ENCODE measurements at regions not wholly inside any gene's neighbourhood (a gene's known extent, or its start where the extent isn't known, plus 50 kb on each side); places are given as distances from the start of the nearest gene placed in this dataset.
"Not testable (repeated sequence)": the region's sequence is repeated elsewhere in the genome, so short reads cannot be mapped to it uniquely, and the experiment has no call there.

DNA sequence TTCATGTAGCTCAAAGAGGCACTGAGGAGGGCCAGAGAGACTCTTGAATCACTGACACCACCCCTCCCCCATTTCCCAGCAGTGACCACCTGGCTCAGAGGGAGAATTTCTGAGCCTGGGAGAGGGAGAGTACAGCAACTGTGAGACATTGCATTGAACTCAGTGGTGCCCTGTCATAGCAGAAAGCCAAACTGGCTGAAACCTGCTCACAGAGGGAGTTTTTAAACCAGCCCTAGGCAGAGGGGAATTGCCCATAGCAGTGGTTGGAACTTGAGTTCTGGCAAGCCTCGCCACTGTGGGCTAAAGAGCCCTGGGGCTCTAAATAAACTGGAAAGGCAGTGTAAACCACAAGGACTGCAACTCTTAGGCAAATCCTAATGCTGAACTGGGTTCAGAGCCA is 243.1 kb downstream of the ADCYAP1 start:
- no peak overlapping the region for H3K27ac Mint-ChIP-seq
- H3K4me1 Mint-ChIP-seq (ENCODE audit: low read depth): no peaks in the 10 kb centered on the region
- no peak for DNase-seq (ENCODE audit: low spot score, unreplicated experiment)
- H3K9me3 Mint-ChIP-seq (ENCODE audit: low read depth): peaks cover 38% of the 10 kb centered on the region
- TF ChIP-seq, protein P1, sequence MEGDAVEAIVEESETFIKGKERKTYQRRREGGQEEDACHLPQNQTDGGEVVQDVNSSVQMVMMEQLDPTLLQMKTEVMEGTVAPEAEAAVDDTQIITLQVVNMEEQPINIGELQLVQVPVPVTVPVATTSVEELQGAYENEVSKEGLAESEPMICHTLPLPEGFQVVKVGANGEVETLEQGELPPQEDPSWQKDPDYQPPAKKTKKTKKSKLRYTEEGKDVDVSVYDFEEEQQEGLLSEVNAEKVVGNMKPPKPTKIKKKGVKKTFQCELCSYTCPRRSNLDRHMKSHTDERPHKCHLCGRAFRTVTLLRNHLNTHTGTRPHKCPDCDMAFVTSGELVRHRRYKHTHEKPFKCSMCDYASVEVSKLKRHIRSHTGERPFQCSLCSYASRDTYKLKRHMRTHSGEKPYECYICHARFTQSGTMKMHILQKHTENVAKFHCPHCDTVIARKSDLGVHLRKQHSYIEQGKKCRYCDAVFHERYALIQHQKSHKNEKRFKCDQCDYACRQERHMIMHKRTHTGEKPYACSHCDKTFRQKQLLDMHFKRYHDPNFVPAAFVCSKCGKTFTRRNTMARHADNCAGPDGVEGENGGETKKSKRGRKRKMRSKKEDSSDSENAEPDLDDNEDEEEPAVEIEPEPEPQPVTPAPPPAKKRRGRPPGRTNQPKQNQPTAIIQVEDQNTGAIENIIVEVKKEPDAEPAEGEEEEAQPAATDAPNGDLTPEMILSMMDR (IDR thresholded peaks at IDR 0.05; ENCODE audit: unreplicated experiment): no peak
- H3K27me3 Mint-ChIP-seq: no peaks in the 10 kb centered on the region
- H3K4me3 Mint-ChIP-seq (ENCODE audit: low read depth): no peak overlapping the region
- peaks cover 5% of the 10 kb centered on the region for H3K36me3 Mint-ChIP-seq (ENCODE audit: insufficient read depth)

DNA sequence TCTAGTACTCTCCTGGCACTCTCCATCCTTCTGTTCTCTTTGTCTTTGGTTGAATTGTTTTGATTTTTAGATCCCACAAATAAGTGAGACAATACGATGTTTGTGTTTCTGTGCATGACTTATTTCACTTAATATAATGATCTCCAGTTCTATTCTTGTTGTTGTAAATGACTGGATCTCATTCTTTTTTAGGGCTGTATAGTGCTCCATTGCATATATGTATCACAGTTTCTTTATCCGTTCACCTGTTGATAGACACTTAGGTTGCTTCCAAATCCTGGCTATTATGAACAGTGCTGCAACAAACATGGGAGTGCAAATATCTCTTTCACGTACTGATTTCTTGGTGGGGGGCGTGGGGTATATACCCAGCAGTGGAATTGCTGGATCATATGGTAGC is 245.0 kb downstream of the ADCYAP1 start:
- Mint-ChIP-seq H3K4me1 (ENCODE audit: low read depth) (no peaks in the 10 kb centered on the region), H3K9me3 (ENCODE audit: low read depth) (peaks cover 20% of the 10 kb centered on the region), H3K4me3 (ENCODE audit: low read depth) (no peak overlapping the region), H3K27ac (no peak overlapping the region), H3K36me3 (ENCODE audit: insufficient read depth) (peaks cover 4% of the 10 kb centered on the region), H3K27me3 (no peaks in the 10 kb centered on the region)
- no peak for DNase-seq (ENCODE audit: low spot score, unreplicated experiment)
- TF ChIP-seq, protein P1 (IDR thresholded peaks at IDR 0.05; ENCODE audit: unreplicated experiment): no peak

DNA sequence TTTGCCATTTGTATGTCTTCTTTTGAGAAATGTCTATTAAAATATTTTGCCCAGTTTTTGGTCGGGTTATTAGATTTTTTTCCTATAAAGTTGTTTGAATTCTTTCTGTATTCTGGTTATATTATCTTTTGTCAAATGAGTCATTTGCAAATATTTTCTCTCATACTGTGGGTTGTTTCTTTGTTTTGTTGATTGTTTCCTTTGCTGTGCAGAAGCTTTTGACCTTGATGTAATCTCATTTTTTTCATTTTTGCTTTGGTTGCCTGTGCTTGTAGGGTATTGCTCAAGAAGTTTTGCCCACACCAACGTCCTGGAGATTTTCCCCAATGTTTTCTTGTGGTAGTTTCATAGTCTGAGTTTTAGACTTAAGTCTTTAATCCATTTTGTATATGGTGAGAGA is 245.7 kb downstream of the ADCYAP1 start:
- H3K36me3 Mint-ChIP-seq (ENCODE audit: insufficient read depth): peaks cover 3% of the 10 kb centered on the region
- peaks cover 20% of the 10 kb centered on the region for H3K9me3 Mint-ChIP-seq (ENCODE audit: low read depth)
- no peaks in the 10 kb centered on the region for H3K27me3 Mint-ChIP-seq
- DNase-seq (ENCODE audit: low spot score, unreplicated experiment): no peak
- H3K27ac Mint-ChIP-seq: no peak overlapping the region
- H3K4me1 Mint-ChIP-seq (ENCODE audit: low read depth): no peaks in the 10 kb centered on the region
- no peak overlapping the region for H3K4me3 Mint-ChIP-seq (ENCODE audit: low read depth)
- TF ChIP-seq, protein P1 (IDR thresholded peaks at IDR 0.05; ENCODE audit: unreplicated experiment): no peak

DNA sequence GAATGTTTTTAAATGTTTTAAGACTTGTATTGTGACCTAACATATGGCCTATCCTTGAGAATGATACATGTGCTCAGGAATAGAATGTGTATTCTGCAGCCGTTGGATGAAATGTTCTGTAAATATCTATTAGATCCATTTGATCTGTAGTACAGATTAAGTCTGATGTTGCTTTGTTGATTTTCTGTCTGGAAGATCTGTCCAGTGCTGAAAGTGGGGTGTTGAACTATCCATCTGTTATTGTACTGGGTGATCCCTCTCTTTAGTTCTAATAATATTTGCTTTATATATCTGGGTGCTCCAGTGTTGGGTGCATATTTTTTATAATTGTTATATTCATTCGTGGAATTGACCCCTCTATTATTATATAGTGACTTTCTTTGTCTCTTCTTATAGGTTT is 248.3 kb downstream of the ADCYAP1 start:
- H3K27ac Mint-ChIP-seq; H3K4me3 Mint-ChIP-seq (ENCODE audit: low read depth); H3K36me3 Mint-ChIP-seq (ENCODE audit: insufficient read depth); H3K27me3 Mint-ChIP-seq; H3K4me1 Mint-ChIP-seq (ENCODE audit: low read depth); DNase-seq (ENCODE audit: low spot score, unreplicated experiment): not testable (repeated sequence)
- peaks cover 20% of the 10 kb centered on the region for H3K9me3 Mint-ChIP-seq (ENCODE audit: low read depth)

DNA sequence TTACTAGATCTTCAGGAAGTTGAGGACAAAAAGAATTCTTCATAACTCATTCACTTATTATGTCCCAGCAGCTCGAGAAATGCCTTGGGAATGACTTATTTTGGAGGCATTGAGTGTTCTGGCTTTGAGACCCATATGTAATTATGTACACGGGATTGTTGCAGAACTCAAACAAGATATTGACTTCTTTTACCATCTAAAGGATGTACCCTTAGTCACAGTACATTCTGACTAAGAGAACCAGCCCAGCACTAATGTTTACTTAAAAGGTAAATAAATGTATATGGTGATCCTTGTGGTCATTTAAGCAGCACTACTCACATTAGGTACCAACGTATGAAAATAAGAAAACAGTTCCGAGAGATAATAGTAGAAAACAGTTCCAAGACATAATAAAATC is 268.9 kb downstream of the ADCYAP1 start:
- no peak overlapping the region for H3K4me3 Mint-ChIP-seq (ENCODE audit: low read depth)
- H3K27me3 Mint-ChIP-seq: no peaks in the 10 kb centered on the region
- no peaks in the 10 kb centered on the region for H3K4me1 Mint-ChIP-seq (ENCODE audit: low read depth)
- no peak overlapping the region for H3K27ac Mint-ChIP-seq
- peaks cover 8% of the 10 kb centered on the region for H3K9me3 Mint-ChIP-seq (ENCODE audit: low read depth)
- TF ChIP-seq, protein P1 (IDR thresholded peaks at IDR 0.05; ENCODE audit: unreplicated experiment): no peak
- H3K36me3 Mint-ChIP-seq (ENCODE audit: insufficient read depth): peaks cover 5% of the 10 kb centered on the region
- DNase-seq (ENCODE audit: low spot score, unreplicated experiment): no peak

DNA sequence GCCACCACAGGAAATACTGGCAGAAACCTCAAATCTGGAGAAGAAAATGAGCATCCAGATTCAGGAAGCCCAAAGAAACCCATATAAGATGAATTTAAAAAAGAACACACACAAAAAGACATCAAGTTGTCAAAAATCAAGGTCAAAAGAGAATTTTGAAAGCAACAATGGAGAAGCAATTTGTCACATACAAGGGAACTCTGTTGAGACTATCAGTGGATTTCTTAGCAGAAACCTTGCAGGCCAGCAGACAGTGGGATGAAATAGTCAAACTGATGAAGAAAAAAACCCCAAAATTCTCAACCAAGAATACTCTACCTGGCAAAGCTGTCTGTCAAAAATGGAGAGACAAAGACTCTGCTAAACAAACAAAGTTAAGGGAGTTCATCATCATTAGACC is 272.6 kb downstream of the ADCYAP1 start:
- Mint-ChIP-seq H3K27ac (no peak overlapping the region), H3K4me3 (ENCODE audit: low read depth) (no peak overlapping the region), H3K9me3 (ENCODE audit: low read depth) (peaks cover 25% of the 10 kb centered on the region), H3K27me3 (no peaks in the 10 kb centered on the region), H3K36me3 (ENCODE audit: insufficient read depth) (peaks cover 5% of the 10 kb centered on the region), H3K4me1 (ENCODE audit: low read depth) (no peaks in the 10 kb centered on the region)
- TF ChIP-seq, protein P1 (IDR thresholded peaks at IDR 0.05; ENCODE audit: unreplicated experiment): no peak
- no peak for DNase-seq (ENCODE audit: low spot score, unreplicated experiment)
